NCI-H510A treated with DMSO at 0.1 percent for 48 hours (cell line): ENCODE measurements at regions not wholly inside any gene's neighbourhood (a gene's known extent, or its start where the extent isn't known, plus 50 kb on each side); places are given as distances from the start of the nearest gene placed in this dataset.
A peak's percentile ranks its signal among the peaks of the same experiment; 100 is the strongest.
"Not testable (repeated sequence)": the region's sequence is repeated elsewhere in the genome, so short reads cannot be mapped to it uniquely, and the experiment has no call there.

ENCODE experiments used
- DNase-seq: peaks from one replicate; lab custom pipeline; 2025; lab: John Stamatoyannopoulos, UW

DNA sequence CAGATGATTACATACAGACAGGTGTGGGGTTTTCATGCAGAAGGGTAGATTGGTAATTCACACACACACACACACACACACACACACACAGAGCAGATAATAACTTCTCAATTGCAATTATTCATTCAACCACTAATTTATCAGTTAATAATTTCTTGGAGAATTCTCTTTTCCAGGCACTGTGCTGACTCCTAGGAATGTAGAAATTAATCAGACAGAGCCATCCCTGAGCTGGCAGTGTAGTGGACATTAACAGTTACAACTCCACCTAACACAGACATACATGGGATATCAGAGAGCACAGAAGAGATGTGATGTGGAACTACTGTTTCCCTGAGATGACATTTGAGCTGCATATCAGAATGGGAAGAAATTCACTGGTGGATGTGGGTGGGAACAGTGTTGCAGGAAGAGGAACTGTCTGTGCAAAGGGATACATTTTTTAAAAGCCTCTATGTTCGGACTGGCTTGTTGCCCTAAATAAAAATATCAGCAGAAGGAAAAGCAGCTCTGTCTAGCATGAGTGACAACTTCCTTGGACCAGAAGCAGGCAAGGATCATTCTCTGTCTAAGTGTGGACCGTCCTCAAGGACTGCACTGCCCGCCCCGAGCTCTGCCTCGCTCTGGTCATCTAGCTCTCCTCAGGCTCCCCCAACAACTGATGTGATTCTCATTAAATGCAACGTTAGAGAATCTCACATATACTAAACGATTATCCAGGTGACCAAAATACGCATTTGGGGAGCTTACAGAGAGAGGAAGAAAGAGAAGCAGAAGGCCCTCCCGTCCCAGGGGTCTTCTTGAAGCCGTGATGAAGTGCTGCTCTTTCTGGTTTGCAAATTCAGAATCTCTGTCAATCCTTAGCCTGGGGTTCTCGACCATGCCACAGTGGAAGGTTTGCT, 173.4 kb upstream of the TRIB2 start:
- no peak for DNase-seq

DNA sequence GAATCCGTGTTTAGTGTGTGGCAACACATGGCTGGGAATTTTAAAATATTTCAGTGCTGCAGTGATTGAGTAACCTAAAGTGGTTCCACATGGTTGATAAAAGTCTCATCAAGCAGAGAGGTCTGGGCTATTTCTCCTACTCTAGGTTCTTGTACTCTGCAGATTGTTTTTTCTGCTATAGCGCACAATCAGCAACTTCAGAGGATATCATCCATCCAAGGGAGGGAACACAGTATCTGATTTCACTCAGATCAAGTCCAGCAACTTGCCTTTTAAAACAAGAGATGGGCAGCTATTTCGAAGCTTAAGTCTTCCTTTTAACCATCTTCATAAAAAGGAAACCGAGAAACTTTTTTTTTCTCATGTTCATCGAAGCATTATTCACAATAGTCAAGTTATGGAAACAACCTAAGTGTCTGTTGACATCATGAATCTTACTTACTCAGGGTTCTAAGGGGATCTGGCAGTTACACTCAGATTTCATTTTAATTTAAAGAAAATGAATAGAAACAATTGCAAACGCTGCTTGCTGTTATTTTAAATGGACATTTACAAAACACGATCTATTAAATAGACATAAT, 172.7 kb upstream of the TRIB2 start:
- DNase-seq = peak; percentile 67

DNA sequence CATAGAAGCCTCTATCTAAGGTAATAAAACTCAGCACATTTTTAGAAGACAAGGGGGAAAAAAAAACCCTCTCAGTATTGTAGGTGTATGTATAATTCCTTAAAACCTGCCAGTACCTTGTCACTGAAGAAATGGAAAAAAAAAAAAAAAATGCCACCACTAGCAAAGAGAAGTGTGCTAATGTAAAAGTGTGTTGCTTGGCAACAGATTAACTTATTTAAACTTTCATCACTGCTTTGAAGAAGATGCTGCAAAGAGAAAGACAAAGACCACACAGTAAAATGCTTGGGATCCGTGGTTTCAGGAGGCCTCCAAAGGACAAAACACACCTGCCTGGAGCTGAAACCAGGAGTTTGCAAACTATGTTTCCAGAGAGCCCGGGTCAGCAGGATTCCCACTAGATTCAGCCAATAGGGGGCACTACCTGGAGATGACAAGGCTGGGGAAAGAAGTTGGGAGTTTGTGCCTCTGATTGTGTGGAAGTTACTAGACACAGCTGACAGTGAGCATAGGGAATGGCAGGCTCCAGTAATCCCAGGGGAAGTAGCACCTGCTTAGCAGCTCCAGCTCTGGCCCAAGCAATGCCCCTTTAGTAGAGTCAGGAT, 169.1 kb upstream of the TRIB2 start:
- DNase-seq = no peak

DNA sequence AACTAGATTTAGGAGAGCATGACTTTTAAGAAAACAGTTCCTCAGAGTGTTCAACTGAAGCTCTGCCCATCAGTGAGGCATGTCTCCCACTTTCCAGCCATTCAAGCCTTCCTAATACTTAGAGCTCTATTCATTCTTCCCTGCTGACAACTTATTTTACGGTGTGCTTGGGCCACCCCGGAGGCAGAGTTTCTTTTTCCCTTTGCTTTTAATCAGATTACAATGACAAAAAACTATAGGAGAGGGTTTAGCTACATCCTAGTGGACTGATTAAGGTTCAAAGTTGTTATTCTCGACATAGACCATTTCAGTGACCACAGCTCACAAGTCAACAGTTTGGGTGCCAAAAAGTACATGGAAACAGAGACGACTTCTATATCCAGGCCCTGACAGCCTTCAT, 167.8 kb upstream of the TRIB2 start:
- no peak for DNase-seq

DNA sequence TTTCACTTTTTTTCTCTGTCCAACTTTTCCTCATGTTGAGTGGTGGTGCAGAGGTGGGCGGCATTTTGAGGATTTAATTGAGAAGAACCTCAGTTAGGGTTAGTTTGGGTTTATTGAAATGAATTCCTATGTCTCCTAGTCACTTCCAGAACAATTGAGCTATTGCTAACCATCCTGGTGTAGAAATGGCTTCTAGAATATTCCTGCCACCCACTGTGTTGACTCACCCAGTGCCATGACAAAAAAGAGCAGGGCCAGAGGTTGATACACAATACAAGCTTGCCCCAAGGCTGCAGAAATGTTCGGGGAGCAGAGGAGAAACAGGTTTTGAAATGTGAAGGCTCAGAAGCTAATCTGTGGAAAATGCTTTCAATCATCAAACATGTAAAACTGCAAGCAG, 167.1 kb upstream of the TRIB2 start:
- DNase-seq = no peak

DNA sequence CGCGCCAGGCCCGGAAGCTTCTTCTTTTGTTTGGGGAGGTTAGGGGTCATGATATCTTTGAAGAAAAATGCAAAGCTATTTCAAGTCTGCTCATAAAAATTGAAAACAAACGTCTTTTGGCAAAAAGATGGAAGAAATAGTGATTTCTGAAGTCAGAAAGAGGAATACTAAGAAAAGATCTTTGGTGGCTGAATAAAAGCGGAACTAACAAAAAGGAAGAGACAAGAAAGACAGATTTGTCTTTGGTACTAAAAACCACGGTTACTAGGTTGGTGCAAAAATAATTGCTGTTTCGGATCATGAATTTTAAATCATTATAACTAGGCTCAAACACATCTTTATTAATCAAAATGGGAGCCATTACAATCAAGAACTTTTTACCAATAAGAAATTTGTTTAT, 164.6 kb upstream of the TRIB2 start:
- no peak for DNase-seq

DNA sequence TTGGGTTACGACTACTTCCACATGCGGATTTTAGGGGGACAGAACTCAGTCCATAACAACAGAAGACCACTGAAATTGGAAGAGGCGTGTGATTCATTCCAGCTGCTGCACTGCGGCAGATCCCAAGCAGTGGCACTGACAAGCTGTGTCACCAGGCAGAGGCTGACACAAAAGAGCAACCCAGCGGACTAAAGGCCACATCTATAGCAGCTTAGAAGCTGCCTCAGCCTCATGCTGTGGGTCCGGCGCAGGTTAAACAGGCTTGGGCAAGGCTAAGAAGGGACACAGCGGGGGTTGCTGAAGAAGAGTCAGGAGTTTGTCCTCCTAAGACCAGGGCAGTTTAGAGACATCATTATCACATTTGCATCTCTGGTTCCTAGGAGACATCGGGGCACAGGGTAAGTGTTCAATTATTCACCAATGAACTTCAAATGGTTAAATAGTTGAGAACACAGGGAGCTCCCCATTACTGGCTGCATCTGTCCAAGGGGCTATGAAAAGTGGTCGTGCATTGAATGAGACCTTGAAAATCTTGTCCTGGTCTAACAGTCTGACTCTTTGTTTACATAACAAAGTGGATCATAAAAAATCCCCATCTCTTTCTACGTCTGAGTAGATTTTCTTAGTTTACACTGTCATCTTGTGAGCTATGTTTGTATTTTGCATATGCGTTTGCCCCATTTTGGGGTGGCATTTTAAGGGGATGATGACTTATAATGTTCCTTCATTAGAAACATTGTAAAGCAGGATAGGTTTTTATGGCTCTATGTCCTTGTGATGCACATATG, 162.3 kb upstream of the TRIB2 start:
- no peak for DNase-seq

DNA sequence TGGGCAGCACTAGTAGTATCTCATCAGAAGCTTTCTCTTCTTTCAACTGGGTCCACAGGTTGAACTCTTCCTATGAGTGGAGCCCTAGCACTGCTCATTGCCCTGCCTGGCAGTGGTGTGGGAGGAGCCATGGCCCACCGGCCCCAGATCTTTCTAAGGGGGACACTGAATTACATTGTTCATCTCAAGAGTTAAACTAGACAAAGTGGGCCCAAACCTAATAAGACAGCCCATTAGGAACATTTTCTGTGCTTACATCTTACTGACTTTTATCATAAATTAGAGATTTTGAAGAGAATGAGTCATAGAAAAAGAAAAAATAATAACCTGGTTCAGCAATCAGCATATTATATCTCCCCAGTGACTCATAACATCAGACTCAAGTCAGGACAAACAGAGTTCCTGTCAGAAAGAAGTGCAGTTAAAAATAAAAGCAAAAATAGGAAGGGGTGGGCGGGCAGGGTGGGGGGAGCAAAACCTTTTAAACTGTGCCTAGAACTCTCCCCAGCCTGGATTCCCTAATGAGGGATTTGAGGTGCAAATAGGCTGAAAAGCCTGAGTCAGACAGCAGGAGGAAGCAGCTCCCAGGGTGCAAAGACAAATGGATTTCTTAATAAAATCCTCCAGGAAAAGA, 161.6 kb upstream of the TRIB2 start:
- DNase-seq = no peak

DNA sequence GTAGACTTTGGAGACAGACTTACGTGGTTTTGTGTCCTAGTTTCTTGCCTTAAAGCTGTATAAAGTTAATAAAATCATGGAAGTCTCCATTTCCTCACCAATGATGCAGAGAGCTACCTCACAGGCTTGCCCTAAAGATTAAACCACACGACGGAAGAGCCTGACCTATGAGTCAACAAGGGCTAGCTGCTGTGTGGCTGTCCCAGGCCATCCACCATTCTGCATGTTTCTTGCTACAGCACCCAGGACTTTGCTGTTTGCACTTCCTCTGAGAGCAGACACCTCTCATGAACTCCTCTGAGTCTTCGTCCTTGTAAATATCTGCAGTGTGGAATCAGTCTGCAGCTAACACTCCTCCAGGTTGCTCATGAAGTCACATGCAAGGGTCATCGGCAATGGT, 160.0 kb upstream of the TRIB2 start:
- no peak for DNase-seq

DNA sequence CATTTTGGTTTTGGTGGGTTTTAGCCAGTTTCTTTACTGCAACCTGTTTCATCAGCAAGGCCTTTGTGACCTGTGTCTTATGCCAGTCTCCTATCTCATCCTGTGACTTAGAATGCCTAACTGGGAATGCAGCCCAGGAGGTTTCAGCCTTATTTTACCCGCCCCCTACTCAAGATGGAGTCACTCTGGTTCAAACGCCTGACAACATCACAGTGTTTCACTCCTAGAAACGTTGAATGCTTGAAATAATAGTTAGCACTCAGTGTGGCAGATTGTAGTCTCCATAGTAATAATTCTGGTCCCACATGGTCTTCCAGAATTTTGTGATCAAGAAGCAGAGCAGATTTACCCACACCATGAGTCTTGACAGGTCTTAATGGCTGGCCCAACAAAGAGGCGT, 159.0 kb upstream of the TRIB2 start:
- no peak for DNase-seq

DNA sequence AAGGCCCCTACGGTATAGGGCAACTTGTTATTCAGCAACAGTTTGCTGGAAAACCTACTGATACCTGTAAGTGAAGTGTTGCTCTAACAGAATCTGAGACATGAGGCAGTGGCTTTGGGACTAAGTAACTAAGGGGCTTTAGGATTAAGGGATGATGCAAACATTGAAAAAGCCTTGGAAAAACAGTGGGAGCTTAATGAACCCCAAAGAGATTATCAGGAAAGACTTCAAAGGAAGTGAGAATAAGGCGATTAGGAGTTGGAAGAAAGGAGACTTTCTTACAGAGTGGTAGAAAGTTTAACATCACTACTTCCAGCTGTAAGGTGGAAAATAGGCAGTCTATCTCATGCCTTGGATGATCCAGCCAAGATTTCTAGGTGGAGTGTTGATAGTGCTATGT, 158.2 kb upstream of the TRIB2 start:
- no peak for DNase-seq

DNA sequence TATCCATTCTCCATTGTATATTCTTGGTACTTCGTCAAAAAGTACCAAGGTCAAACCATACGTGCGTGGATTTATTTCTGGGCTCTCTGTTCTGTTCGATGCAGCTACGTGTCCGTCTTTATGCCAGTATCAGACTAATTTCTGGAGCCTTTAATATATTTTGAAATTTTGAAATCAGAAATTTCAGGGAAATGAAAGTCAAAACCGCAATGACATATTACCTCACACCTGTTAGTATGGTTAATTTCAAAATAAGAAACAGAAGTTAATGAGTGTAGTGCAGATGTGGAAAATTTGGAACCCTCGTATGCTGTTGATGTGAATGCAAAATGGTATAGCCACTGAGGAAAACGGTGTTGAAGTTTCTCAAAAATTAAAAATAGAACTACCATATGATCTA, 156.1 kb upstream of the TRIB2 start:
- DNase-seq = no peak

DNA sequence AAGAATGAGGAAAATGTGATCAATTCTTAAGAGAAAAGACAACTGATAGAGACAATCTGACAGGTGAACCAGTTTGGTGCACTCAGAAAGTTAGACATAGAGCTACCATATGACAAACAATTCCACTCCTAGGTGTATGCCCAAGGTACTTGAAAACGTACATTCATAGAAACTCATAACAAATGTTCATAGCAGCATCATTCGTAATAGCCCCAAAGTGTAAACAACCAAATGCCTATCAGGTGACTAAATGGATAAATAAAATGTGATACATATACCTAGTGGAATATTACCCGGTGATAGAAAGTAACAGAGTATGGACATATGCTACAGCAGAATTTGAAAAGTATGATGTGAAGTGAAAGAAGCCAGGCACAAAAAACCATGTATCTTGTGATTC, 149.3 kb upstream of the TRIB2 start:
- DNase-seq = no peak

DNA sequence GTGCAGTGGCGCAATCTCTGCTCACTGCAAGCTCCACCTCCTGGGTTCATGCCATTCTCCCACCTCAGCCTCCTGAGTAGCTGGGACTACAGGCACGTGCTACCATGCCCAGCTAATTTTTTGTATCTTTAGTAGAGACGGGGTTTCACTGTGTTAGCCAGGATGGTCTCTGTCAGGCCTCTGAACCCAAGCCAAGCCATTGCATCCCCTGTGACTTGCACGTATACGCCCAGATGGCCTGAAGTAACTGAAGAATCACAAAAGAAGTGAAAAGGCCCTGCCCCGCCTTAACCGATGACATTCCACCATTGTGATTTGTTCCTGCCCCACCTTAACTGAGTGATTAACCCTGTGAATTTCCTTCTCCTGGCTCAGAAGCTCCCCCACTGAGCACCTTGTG, 147.2 kb upstream of the TRIB2 start:
- not testable (repeated sequence) for DNase-seq

DNA sequence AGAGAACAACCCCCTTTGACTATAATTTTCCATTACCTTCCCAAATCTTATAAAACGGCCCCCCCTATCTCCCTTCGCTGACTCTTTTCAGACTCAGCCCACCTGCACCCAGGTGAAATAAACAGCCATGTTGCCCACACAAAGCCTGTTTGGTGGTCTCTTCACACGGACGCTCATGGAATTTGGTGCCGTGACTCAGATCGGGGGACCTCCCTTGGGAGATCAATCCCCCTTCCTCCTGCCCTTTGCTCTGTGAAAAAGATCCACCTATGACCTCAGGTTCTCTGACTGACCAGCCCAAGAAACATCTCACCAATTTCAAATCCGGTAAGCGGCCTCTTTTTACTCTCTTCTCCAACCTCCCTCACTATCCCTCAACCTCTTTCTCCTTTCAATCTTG, 146.8 kb upstream of the TRIB2 start:
- not testable (repeated sequence) for DNase-seq

DNA sequence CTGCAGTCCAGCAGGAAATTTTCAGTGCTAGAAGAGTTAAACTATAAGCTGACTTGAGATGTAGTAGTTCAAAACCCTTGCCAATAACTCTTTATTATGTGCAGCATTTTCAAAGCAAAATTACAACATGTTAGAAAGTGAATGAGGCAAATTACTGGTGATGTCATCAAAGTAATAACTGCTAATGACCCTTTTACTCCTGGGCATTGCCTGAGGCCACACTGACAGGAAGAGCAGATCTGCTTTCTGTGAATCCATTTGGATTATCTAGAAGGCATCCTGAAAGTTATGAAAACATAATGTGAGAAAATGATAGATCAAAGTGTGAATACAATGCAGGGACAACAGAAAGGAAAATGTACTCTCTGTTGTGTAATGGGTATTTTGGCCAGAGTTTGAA, 139.6 kb upstream of the TRIB2 start:
- no peak for DNase-seq

DNA sequence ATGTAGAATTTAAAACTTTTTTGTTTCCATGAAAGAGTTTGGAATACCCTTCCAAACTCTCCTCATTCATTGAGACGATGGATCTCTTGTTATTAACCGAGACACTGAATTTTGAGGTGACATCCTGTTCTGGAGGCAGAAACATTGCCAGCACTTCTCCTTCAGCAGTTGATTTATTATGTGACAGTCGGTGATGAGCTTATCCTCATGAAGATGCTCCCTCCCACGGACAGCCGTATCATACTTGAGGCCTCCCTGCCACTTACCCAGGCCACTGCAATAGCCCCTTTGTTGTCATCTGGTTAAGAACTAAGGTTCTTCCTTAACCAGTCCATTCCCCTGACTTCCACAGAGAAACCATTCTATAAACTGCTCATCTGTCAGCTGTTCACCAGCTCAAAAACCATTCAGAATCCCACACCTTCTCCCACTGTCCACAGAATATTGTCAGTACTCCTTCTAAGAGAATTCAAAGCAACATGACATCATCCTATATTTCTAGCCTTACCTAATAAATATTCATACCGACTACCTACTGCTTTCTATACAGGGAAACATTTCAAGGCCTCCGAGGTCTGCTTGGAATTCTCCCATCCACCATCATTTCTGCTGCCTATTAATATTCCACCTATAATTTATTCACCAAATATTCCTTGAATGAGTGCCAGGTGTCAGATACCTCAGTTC, 139.0 kb upstream of the TRIB2 start:
- peak; percentile 13 for DNase-seq

DNA sequence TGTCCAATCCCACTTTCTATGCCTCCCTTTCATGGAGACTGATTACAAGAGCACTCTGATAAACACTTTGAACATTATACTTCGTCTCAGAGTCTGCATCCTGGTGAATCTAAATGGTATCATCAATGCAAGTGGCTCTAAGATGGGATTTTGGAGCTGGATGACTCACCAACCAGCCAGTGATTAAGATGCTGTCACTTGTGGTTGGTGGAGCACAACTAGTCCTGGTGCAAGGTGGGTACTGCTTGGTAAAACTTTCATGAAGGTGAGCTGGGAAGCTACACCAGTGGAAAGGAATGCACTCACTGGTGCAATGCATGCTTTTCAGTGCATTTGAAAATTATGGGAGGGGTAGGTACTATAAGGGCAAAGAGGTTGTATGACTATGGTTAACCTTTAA, 137.7 kb upstream of the TRIB2 start:
- no peak for DNase-seq

DNA sequence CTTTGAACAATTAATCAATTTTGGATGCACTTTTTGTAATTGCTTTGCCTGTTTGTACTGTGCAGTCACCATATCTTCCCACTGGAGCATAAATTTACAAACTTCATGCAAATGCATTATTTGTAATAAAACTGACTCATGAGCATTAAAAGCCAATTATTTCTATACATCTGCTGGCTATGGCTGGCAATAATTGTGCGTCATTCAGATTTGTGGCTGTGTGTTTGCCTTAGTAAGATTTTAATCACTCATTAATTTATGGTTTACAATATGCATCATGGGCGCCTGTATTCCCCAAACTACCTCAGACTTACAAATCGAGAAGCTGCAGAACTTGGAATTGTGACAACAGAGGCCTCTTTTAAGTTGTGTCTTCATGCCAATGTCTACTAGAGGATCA, 132.4 kb upstream of the TRIB2 start:
- no peak for DNase-seq

DNA sequence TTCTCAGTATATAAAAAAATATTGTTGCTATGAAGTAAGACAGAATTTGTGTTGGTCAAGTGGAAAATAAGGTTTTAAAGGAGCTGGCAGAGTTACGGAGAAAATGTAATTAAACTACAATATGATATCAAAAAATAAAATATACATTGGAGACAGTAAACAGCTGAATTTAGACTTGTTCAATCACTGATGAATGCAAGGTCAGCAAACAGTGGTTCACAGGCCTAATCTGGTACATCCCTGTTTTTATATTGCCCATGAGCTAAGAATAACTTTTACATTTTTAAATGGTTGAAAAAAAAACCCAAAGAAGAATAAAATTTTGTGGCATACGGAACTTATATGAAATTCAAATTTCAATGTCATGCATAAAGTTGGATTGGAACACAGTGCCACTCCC, 131.0 kb upstream of the TRIB2 start:
- no peak for DNase-seq

DNA sequence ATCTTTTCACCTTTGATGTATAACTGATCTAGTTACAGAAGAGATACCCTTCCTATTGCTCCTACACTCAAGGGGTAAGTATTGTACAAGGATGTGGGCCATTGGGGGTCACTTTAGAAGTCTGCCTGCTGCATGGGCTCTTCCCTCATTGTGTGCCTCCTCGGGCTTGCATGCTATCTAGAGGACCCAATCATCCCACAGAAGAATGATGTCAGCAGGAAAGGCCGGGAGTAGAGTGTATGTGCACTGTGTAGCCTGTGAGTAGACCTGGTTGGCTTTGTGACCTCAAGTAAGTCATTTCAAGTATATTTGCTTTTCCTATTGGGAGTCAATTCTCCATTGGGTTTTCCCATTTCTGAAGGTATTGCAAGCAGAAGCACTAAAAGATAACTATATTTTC, 129.5 kb upstream of the TRIB2 start:
- no peak for DNase-seq
